ENCODE measurements at regions not wholly inside any gene's neighbourhood (a gene's known extent, or its start where the extent isn't known, plus 50 kb on each side); places are given as distances from the start of the nearest gene placed in this dataset.

- Histone ChIP-seq H3K4me1 (ENCODE audit: control insufficient read depth in 2 of 3, insufficient read depth in 2 of 3, low read depth in 1 of 3, low read length in 3 of 3) (no peaks in the 10 kb centered on the region), H3K9ac (ENCODE audit: low read length in 3 of 3) (no peak overlapping the region), H3K27ac (ENCODE audit: low read depth in 2 of 2, low read length in 2 of 2) (no peak overlapping the region), H3K9me3 (ENCODE audit: control insufficient read depth in 2 of 3, insufficient read depth in 1 of 3, low read length in 3 of 3) (no peaks in the 10 kb centered on the region), H3K4me3 (ENCODE audit: low read length in 3 of 3) (no peak overlapping the region), H3K36me3 (ENCODE audit: control insufficient read depth in 2 of 3, insufficient read depth in 3 of 3, low read length in 3 of 3) (no peaks in the 10 kb centered on the region), H3K27me3 (ENCODE audit: control insufficient read depth, insufficient read depth, low read length) (no peaks in the 10 kb centered on the region)
- intact Hi-C loops (cut with DNase I), result no loop called here
- TF ChIP-seq CTCF (IDR thresholded peaks at IDR 0.05; ENCODE audit: borderline replicate concordance, extremely low read depth, insufficient read depth), result no peak
- DNase-seq (no peak), FAIRE-seq (no peak)
Observed at GRCh38 chr2:211247751-211248150, 691.4 kb downstream of the CPS1 start.

GRCh38 chr2:211248841-211249240 lies 692.4 kb downstream of the CPS1 start:
- H3K27ac ChIP-seq (ENCODE audit: low read depth in 2 of 2, low read length in 2 of 2), result no peak overlapping the region
- DNase-seq (no peak), FAIRE-seq (no peak)
- no peaks in the 10 kb centered on the region for H3K9me3 ChIP-seq (ENCODE audit: control insufficient read depth in 2 of 3, insufficient read depth in 1 of 3, low read length in 3 of 3)
- intact Hi-C loops (cut with DNase I), result no loop called here
- H3K27me3 ChIP-seq (ENCODE audit: control insufficient read depth, insufficient read depth, low read length), result no peaks in the 10 kb centered on the region
- no peak overlapping the region for H3K9ac ChIP-seq (ENCODE audit: low read length in 3 of 3)
- H3K36me3 ChIP-seq (ENCODE audit: control insufficient read depth in 2 of 3, insufficient read depth in 3 of 3, low read length in 3 of 3), result no peaks in the 10 kb centered on the region
- TF ChIP-seq CTCF (IDR thresholded peaks at IDR 0.05; ENCODE audit: borderline replicate concordance, extremely low read depth, insufficient read depth), result no peak
- H3K4me3 ChIP-seq (ENCODE audit: low read length in 3 of 3), result no peak overlapping the region
- H3K4me1 ChIP-seq (ENCODE audit: control insufficient read depth in 2 of 3, insufficient read depth in 2 of 3, low read depth in 1 of 3, low read length in 3 of 3), result no peaks in the 10 kb centered on the region

- H3K36me3 ChIP-seq (ENCODE audit: control insufficient read depth in 2 of 3, insufficient read depth in 3 of 3, low read length in 3 of 3), result no peaks in the 10 kb centered on the region
- DNase-seq, result no peak
- intact Hi-C loops (cut with DNase I), result no loop called here
- no peak for FAIRE-seq
- H3K27ac ChIP-seq (ENCODE audit: low read depth in 2 of 2, low read length in 2 of 2), result no peak overlapping the region
- H3K9ac ChIP-seq (ENCODE audit: low read length in 3 of 3), result no peak overlapping the region
- no peak for TF ChIP-seq CTCF (IDR thresholded peaks at IDR 0.05; ENCODE audit: borderline replicate concordance, extremely low read depth, insufficient read depth)
- H3K9me3 ChIP-seq (ENCODE audit: control insufficient read depth in 2 of 3, insufficient read depth in 1 of 3, low read length in 3 of 3), result no peaks in the 10 kb centered on the region
- H3K4me1 ChIP-seq (ENCODE audit: control insufficient read depth in 2 of 3, insufficient read depth in 2 of 3, low read depth in 1 of 3, low read length in 3 of 3), result no peaks in the 10 kb centered on the region
- H3K27me3 ChIP-seq (ENCODE audit: control insufficient read depth, insufficient read depth, low read length), result no peaks in the 10 kb centered on the region
- H3K4me3 ChIP-seq (ENCODE audit: low read length in 3 of 3), result no peak overlapping the region
Observed at GRCh38 chr2:211251016-211251415, 694.6 kb downstream of the CPS1 start.

GRCh38 chr2:211258646-211259335 lies 702.4 kb downstream of the CPS1 start:
- no peak for DNase-seq
- Histone ChIP-seq H3K27me3 (ENCODE audit: control insufficient read depth, insufficient read depth, low read length) (no peaks in the 10 kb centered on the region), H3K36me3 (ENCODE audit: control insufficient read depth in 2 of 3, insufficient read depth in 3 of 3, low read length in 3 of 3) (no peaks in the 10 kb centered on the region), H3K4me1 (ENCODE audit: control insufficient read depth in 2 of 3, insufficient read depth in 2 of 3, low read depth in 1 of 3, low read length in 3 of 3) (no peaks in the 10 kb centered on the region), H3K9ac (ENCODE audit: low read length in 3 of 3) (no peak overlapping the region), H3K27ac (ENCODE audit: low read depth in 2 of 2, low read length in 2 of 2) (no peak overlapping the region), H3K9me3 (ENCODE audit: control insufficient read depth in 2 of 3, insufficient read depth in 1 of 3, low read length in 3 of 3) (no peaks in the 10 kb centered on the region), H3K4me3 (ENCODE audit: low read length in 3 of 3) (no peak overlapping the region)
- no peak for FAIRE-seq
- TF ChIP-seq CTCF (IDR thresholded peaks at IDR 0.05; ENCODE audit: borderline replicate concordance, extremely low read depth, insufficient read depth), result no peak
- intact Hi-C loops (cut with DNase I), result no loop called here
